ENCODE measurements at regions not wholly inside any gene's neighbourhood (a gene's known extent, or its start where the extent isn't known, plus 50 kb on each side); places are given as distances from the start of the nearest gene placed in this dataset.
"Not testable (repeated sequence)": the region's sequence is repeated elsewhere in the genome, so short reads cannot be mapped to it uniquely, and the experiment has no call there.

DNA sequence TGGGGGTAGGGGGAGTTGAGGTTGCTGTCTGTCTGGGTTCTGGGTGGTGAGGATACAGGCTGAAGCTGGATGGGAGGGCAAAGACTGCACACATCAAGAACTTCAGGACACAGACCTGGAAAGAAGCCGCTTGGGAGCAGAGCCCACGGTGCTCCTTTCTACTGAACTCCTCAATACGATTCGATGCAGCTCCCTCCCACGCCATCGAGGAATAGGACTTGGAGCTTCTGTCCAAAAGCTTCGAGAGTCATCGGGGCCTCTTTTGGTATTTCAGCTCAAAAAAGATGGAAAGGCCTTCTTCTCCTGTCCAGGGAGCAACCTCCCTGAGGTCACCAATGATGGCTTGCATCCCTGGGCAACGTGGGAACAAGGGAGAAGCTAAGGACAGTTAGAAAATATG lies 407.1 kb upstream of the MGMT start:
- Histone ChIP-seq H3K4me1 (ENCODE audit: control insufficient read depth in 2 of 2, insufficient read depth in 2 of 2, low read length in 2 of 2) (peaks cover 4 to 15% of the 10 kb centered on the region in 2 donors), H3K36me3 (ENCODE audit: control insufficient read depth in 2 of 2, insufficient read depth in 2 of 2, low read length in 1 of 2) (no peaks in the 10 kb centered on the region), H3K27ac (ENCODE audit: low read depth in 1 of 2, low read length in 1 of 2) (no peak overlapping the region), H3K4me3 (ENCODE audit: low read length in 2 of 2) (no peak overlapping the region), H3K9me3 (ENCODE audit: control insufficient read depth in 2 of 2, insufficient read depth in 1 of 2, low read length in 1 of 2) (no peaks in the 10 kb centered on the region), H3K27me3 (ENCODE audit: control insufficient read depth in 2 of 2, insufficient read depth in 1 of 2, low read length in 1 of 2) (peaks cover 0 to 35% of the 10 kb centered on the region in 2 donors)
- DNase-seq (ENCODE audit: low read depth in 6 of 9, low spot score in 9 of 9) = no peak
- 95% methylated on average over 9 of the region's 9 CpGs for WGBS

DNA sequence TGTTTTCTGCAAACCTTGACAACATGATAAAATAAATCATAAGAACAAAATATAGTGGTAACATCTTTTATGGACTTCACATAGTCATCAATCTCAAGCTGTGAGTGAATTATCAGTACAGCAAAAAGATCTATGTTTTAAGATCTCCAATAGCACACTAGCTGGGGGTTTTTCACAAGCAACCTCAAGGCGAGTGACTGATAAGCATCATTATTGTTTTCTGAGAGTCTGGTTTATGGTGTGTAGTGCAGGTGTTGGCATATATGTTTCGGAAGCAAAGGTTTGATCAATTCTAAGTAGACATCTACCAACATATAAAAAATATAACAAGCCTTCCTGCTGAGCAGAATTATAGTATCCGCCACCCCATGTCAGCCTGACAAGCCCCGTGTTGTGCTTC lies 403.8 kb upstream of the MGMT start:
- DNase-seq (ENCODE audit: low read depth in 6 of 9, low spot score in 9 of 9) = no peak
- H3K36me3 ChIP-seq (ENCODE audit: control insufficient read depth in 2 of 2, insufficient read depth in 2 of 2, low read length in 1 of 2) = no peaks in the 10 kb centered on the region
- H3K4me1 ChIP-seq (ENCODE audit: control insufficient read depth in 2 of 2, insufficient read depth in 2 of 2, low read length in 2 of 2) = peaks cover 0 to 8% of the 10 kb centered on the region in 2 donors
- no peak overlapping the region for H3K4me3 ChIP-seq (ENCODE audit: low read length in 2 of 2)
- no peak overlapping the region for H3K27ac ChIP-seq (ENCODE audit: low read depth in 1 of 2, low read length in 1 of 2)
- no peaks in the 10 kb centered on the region for H3K9me3 ChIP-seq (ENCODE audit: control insufficient read depth in 2 of 2, insufficient read depth in 1 of 2, low read length in 1 of 2)
- peaks cover 0 to 22% of the 10 kb centered on the region in 2 donors for H3K27me3 ChIP-seq (ENCODE audit: control insufficient read depth in 2 of 2, insufficient read depth in 1 of 2, low read length in 1 of 2)
- WGBS = 86% methylated on average over 4 of the region's 4 CpGs

DNA sequence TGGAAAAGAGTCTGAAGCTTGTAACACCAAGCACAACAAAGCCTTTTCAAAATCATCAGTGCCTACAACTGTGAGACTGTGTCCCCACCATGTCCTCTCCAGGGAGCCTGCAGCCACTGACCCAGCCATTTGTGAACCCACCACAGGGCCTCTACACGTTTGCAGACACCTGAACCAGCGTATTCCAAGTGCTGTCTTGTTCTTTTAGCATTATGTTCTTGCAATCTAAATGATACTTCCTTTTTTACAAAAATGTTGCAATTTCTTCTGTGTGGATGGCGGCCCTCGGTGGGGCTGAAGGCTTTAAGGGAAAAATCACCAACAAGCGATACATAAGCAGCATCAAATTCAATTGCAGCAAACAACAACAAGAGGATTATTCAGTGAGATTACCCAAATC lies 403.2 kb upstream of the MGMT start:
- Histone ChIP-seq H3K4me3 (ENCODE audit: low read length in 2 of 2) (no peak overlapping the region), H3K27me3 (ENCODE audit: control insufficient read depth in 2 of 2, insufficient read depth in 1 of 2, low read length in 1 of 2) (peaks cover 0 to 18% of the 10 kb centered on the region in 2 donors), H3K27ac (ENCODE audit: low read depth in 1 of 2, low read length in 1 of 2) (no peak overlapping the region), H3K9me3 (ENCODE audit: control insufficient read depth in 2 of 2, insufficient read depth in 1 of 2, low read length in 1 of 2) (no peaks in the 10 kb centered on the region), H3K36me3 (ENCODE audit: control insufficient read depth in 2 of 2, insufficient read depth in 2 of 2, low read length in 1 of 2) (no peaks in the 10 kb centered on the region), H3K4me1 (ENCODE audit: control insufficient read depth in 2 of 2, insufficient read depth in 2 of 2, low read length in 2 of 2) (peaks cover 0 to 3% of the 10 kb centered on the region in 2 donors)
- DNase-seq (ENCODE audit: low read depth in 6 of 9, low spot score in 9 of 9) = no peak
- WGBS = 94% methylated on average over 5 of the region's 5 CpGs

DNA sequence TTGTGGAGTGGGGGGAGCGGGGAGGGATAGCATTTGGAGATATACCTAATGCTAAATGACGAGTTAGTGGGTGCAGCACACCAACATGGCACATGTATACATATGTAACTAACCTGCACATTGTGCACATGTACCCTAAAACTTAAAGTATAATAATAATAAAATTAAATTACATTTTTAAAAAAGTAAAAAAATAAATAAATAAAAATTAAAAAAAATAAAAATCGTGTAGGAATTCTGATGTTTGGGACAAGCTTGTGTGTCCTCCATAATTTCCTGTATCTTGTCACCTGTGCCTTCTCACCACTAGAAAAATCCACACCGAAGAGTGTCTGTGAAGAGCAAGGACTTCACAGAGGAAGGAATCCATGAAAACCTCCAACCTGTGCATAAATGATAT lies 400.5 kb upstream of the MGMT start:
- H3K4me3 ChIP-seq (ENCODE audit: low read length in 2 of 2); H3K9me3 ChIP-seq (ENCODE audit: control insufficient read depth in 2 of 2, insufficient read depth in 1 of 2, low read length in 1 of 2); H3K27me3 ChIP-seq (ENCODE audit: control insufficient read depth in 2 of 2, insufficient read depth in 1 of 2, low read length in 1 of 2); DNase-seq (ENCODE audit: low read depth in 6 of 9, low spot score in 9 of 9); H3K27ac ChIP-seq (ENCODE audit: low read depth in 1 of 2, low read length in 1 of 2); H3K36me3 ChIP-seq (ENCODE audit: control insufficient read depth in 2 of 2, insufficient read depth in 2 of 2, low read length in 1 of 2); H3K4me1 ChIP-seq (ENCODE audit: control insufficient read depth in 2 of 2, insufficient read depth in 2 of 2, low read length in 2 of 2): not testable (repeated sequence)
- WGBS = 98% methylated on average over 4 of the region's 4 CpGs

DNA sequence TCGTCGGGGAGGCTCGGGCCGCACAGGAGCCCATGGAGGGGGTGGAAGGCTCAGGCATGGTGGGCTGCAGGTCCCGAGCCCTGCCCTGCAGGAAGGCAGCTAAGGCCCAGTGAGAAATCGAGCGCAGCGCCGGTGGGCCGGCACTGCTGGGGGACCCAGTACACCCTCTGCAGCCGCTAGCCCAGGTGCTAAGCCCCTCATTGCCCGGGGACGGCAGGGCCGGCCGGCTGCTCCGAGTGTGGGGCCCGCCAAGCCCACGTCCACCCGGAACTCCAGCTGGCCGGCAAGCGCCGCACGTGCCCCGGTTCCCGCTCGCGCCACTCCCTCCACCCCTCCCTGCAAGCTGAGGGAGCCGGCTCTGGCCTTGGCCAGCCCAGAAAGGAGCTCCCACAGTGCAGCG lies 395.6 kb upstream of the MGMT start:
- not testable (repeated sequence) for DNase-seq (ENCODE audit: low read depth in 6 of 9, low spot score in 9 of 9); H3K36me3 ChIP-seq (ENCODE audit: control insufficient read depth in 2 of 2, insufficient read depth in 2 of 2, low read length in 1 of 2); H3K4me1 ChIP-seq (ENCODE audit: control insufficient read depth in 2 of 2, insufficient read depth in 2 of 2, low read length in 2 of 2); H3K9me3 ChIP-seq (ENCODE audit: control insufficient read depth in 2 of 2, insufficient read depth in 1 of 2, low read length in 1 of 2); H3K27ac ChIP-seq (ENCODE audit: low read depth in 1 of 2, low read length in 1 of 2); H3K4me3 ChIP-seq (ENCODE audit: low read length in 2 of 2); H3K27me3 ChIP-seq (ENCODE audit: control insufficient read depth in 2 of 2, insufficient read depth in 1 of 2, low read length in 1 of 2)
- 96% methylated on average over 29 of the region's 29 CpGs for WGBS

DNA sequence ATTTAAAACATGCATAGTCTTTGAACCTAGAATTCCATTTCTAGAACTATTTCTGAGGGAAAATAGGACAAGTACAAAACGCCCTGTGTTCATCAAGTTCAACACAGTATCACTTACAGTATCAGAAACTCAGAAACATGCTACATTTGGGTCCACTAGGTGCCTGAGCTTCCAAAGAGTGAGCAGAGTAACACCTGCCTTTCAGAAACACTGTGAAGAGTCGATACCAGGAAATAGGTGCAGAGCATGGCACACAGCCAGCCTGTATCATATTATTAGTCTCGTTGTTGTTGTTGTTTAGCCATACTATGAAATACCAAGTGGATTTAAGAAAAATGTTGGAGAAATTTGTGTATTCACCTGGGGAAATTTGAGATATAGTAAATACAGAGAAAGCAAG lies 392.1 kb upstream of the MGMT start:
- Histone ChIP-seq H3K27ac (ENCODE audit: low read depth in 1 of 2, low read length in 1 of 2) (no peak overlapping the region), H3K4me1 (ENCODE audit: control insufficient read depth in 2 of 2, insufficient read depth in 2 of 2, low read length in 2 of 2) (no peaks in the 10 kb centered on the region), H3K27me3 (ENCODE audit: control insufficient read depth in 2 of 2, insufficient read depth in 1 of 2, low read length in 1 of 2) (no peaks in the 10 kb centered on the region), H3K4me3 (ENCODE audit: low read length in 2 of 2) (no peak overlapping the region), H3K36me3 (ENCODE audit: control insufficient read depth in 2 of 2, insufficient read depth in 2 of 2, low read length in 1 of 2) (no peaks in the 10 kb centered on the region), H3K9me3 (ENCODE audit: control insufficient read depth in 2 of 2, insufficient read depth in 1 of 2, low read length in 1 of 2) (no peaks in the 10 kb centered on the region)
- WGBS = 78% methylated on average over 3 of the region's 3 CpGs
- DNase-seq (ENCODE audit: low read depth in 6 of 9, low spot score in 9 of 9) = no peak

DNA sequence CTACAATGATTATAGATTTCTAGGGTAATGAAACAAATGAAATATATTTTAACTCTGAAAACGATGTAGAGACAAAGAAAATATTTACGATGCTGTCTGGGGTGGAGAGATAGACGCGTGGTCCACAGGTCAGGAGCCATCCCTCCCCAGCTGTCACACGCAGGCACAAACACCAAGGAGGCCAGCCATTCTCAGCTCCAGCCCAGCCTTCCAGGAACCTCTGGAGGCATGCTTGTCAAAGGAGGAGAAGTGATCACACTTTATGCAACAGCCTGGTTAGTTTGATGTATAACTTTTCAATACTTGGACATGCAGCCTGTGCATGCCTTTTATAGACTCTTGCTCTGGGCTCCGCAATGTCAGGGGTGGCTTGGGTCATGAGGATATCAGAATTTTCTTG lies 391.5 kb upstream of the MGMT start:
- 95% methylated on average over 6 of the region's 6 CpGs for WGBS
- DNase-seq (ENCODE audit: low read depth in 6 of 9, low spot score in 9 of 9) = no peak
- no peaks in the 10 kb centered on the region for H3K4me1 ChIP-seq (ENCODE audit: control insufficient read depth in 2 of 2, insufficient read depth in 2 of 2, low read length in 2 of 2)
- H3K9me3 ChIP-seq (ENCODE audit: control insufficient read depth in 2 of 2, insufficient read depth in 1 of 2, low read length in 1 of 2) = no peaks in the 10 kb centered on the region
- H3K4me3 ChIP-seq (ENCODE audit: low read length in 2 of 2) = no peak overlapping the region
- no peak overlapping the region for H3K27ac ChIP-seq (ENCODE audit: low read depth in 1 of 2, low read length in 1 of 2)
- no peaks in the 10 kb centered on the region for H3K36me3 ChIP-seq (ENCODE audit: control insufficient read depth in 2 of 2, insufficient read depth in 2 of 2, low read length in 1 of 2)
- H3K27me3 ChIP-seq (ENCODE audit: control insufficient read depth in 2 of 2, insufficient read depth in 1 of 2, low read length in 1 of 2) = no peaks in the 10 kb centered on the region

DNA sequence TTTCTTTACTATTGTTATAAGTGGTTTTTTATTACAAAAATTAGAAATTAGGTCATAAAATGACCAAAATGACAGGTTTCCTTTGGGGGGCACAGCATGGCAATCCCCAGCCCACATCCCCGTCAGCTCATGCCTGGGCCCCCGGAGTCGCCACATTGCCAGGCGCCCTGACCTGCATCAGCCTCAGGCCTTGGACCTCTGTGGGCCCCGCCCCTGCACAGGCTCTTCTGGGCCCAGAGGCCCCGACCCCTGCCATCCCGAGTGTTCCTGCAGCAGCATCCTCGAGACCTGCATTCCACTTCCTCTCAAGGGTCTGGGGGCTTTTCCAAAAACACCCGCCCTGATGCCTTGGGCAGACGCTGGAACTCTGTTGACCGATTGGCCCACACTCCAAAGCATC lies 391.1 kb upstream of the MGMT start:
- H3K4me3 ChIP-seq (ENCODE audit: low read length in 2 of 2) = no peak overlapping the region
- H3K4me1 ChIP-seq (ENCODE audit: control insufficient read depth in 2 of 2, insufficient read depth in 2 of 2, low read length in 2 of 2) = no peaks in the 10 kb centered on the region
- H3K9me3 ChIP-seq (ENCODE audit: control insufficient read depth in 2 of 2, insufficient read depth in 1 of 2, low read length in 1 of 2) = no peaks in the 10 kb centered on the region
- DNase-seq (ENCODE audit: low read depth in 6 of 9, low spot score in 9 of 9) = no peak
- no peaks in the 10 kb centered on the region for H3K36me3 ChIP-seq (ENCODE audit: control insufficient read depth in 2 of 2, insufficient read depth in 2 of 2, low read length in 1 of 2)
- H3K27me3 ChIP-seq (ENCODE audit: control insufficient read depth in 2 of 2, insufficient read depth in 1 of 2, low read length in 1 of 2) = no peaks in the 10 kb centered on the region
- WGBS = 97% methylated on average over 11 of the region's 11 CpGs
- no peak overlapping the region for H3K27ac ChIP-seq (ENCODE audit: low read depth in 1 of 2, low read length in 1 of 2)

DNA sequence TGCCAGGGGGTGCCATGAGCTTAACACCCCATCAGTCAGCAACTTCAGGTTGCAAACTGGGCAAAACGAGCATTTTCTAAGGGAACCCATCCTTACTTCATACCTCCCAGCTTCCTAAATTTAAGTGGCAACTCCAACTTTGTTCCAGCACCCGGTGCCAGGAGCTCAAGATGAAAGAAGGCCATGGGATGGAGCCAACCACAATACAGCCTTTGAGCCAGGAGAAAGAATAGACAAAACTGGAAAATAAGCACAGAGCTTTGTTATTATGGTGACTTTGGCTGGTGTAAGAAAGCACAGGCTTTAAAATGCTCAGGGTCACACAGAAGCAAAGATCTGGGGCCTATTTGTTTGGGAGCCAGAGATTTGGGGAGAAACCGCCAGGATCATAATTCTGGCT lies 388.7 kb upstream of the MGMT start:
- no peak overlapping the region for H3K27ac ChIP-seq (ENCODE audit: low read depth in 1 of 2, low read length in 1 of 2)
- DNase-seq (ENCODE audit: low read depth in 6 of 9, low spot score in 9 of 9) = no peak
- no peak overlapping the region for H3K4me3 ChIP-seq (ENCODE audit: low read length in 2 of 2)
- H3K4me1 ChIP-seq (ENCODE audit: control insufficient read depth in 2 of 2, insufficient read depth in 2 of 2, low read length in 2 of 2) = no peaks in the 10 kb centered on the region
- WGBS = 91% methylated on average over 3 of the region's 3 CpGs
- no peaks in the 10 kb centered on the region for H3K9me3 ChIP-seq (ENCODE audit: control insufficient read depth in 2 of 2, insufficient read depth in 1 of 2, low read length in 1 of 2)
- no peaks in the 10 kb centered on the region for H3K36me3 ChIP-seq (ENCODE audit: control insufficient read depth in 2 of 2, insufficient read depth in 2 of 2, low read length in 1 of 2)
- no peaks in the 10 kb centered on the region for H3K27me3 ChIP-seq (ENCODE audit: control insufficient read depth in 2 of 2, insufficient read depth in 1 of 2, low read length in 1 of 2)

DNA sequence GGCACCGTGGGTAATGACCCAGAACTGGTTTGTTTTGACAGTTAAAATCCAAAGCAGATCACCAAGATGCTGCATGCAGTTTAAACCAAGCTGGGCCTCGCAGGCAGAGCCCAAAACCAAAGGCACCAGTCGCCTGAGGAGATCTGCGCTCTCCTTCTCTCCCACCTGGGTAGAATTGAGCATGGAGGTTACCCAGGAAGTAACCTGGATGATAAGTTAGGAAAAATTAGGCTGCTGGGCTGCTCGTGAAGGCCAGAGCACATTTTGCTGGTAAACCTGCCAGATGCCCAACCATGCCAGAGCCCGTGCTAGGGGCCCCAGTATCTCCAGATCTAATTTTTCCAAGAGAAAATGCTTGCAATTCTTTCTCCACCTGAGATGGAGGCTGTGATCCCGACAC lies 388.3 kb upstream of the MGMT start:
- H3K9me3 ChIP-seq (ENCODE audit: control insufficient read depth in 2 of 2, insufficient read depth in 1 of 2, low read length in 1 of 2) = no peaks in the 10 kb centered on the region
- H3K27me3 ChIP-seq (ENCODE audit: control insufficient read depth in 2 of 2, insufficient read depth in 1 of 2, low read length in 1 of 2) = no peaks in the 10 kb centered on the region
- 91% methylated on average over 7 of the region's 7 CpGs for WGBS
- H3K36me3 ChIP-seq (ENCODE audit: control insufficient read depth in 2 of 2, insufficient read depth in 2 of 2, low read length in 1 of 2) = no peaks in the 10 kb centered on the region
- H3K27ac ChIP-seq (ENCODE audit: low read depth in 1 of 2, low read length in 1 of 2) = no peak overlapping the region
- DNase-seq (ENCODE audit: low read depth in 6 of 9, low spot score in 9 of 9) = no peak
- H3K4me3 ChIP-seq (ENCODE audit: low read length in 2 of 2) = no peak overlapping the region
- no peaks in the 10 kb centered on the region for H3K4me1 ChIP-seq (ENCODE audit: control insufficient read depth in 2 of 2, insufficient read depth in 2 of 2, low read length in 2 of 2)

All from thymus (tissue), 11 donors.